ENCODE measurements at regions not wholly inside any gene's neighbourhood (a gene's known extent, or its start where the extent isn't known, plus 50 kb on each side); places are given as distances from the start of the nearest gene placed in this dataset.

DNA sequence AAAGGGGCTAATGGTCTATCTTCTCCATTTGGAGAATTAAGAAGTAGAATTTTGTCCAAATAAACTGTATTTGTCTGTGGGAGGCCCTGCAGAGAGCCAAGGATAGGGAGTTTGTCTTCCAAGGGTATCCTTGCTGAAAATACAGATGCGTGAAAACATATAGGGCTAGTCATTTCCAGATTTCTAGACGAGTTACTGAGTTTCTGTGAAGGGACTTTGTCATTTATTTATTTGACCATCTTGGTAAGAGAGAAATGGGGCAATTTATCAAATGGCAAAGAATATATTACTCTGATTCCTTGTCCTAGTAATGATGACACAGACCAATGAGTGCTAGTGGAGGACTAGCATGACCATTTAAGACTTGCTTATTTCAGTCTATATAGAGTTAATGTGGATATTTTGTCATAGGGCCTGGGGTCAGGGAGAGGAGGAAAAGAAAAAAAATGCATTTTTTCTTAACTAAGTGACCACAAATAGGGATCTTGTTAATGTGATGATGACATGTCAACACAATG is 376.6 kb upstream of the ONECUT1 start:
- TF ChIP-seq, protein P1, sequence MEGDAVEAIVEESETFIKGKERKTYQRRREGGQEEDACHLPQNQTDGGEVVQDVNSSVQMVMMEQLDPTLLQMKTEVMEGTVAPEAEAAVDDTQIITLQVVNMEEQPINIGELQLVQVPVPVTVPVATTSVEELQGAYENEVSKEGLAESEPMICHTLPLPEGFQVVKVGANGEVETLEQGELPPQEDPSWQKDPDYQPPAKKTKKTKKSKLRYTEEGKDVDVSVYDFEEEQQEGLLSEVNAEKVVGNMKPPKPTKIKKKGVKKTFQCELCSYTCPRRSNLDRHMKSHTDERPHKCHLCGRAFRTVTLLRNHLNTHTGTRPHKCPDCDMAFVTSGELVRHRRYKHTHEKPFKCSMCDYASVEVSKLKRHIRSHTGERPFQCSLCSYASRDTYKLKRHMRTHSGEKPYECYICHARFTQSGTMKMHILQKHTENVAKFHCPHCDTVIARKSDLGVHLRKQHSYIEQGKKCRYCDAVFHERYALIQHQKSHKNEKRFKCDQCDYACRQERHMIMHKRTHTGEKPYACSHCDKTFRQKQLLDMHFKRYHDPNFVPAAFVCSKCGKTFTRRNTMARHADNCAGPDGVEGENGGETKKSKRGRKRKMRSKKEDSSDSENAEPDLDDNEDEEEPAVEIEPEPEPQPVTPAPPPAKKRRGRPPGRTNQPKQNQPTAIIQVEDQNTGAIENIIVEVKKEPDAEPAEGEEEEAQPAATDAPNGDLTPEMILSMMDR (IDR thresholded peaks at IDR 0.05), result no peak
- TF ChIP-seq POLR2A (IDR thresholded peaks at IDR 0.05) (no peak), POLR2AphosphoS5 (IDR thresholded peaks at IDR 0.05) (no peak)

Measured in gastroesophageal sphincter (tissue), 3 donors.